GM12864 (cell line): ENCODE measurements at regions not wholly inside any gene's neighbourhood (a gene's known extent, or its start where the extent isn't known, plus 50 kb on each side); places are given as distances from the start of the nearest gene placed in this dataset.

ENCODE experiments used
- DNase-seq: peaks from one replicate; pipeline ENCODE4 v3.0.0-alpha.2; 2011; ENCODE audit warnings: low read depth
- H3K4me3 ChIP-seq: 2 replicates; pipeline ENCODE4 v1.5.1; 2011; ENCODE audit warnings: mild to moderate bottlenecking, low read depth, low read length, control low read depth
- TF ChIP-seq, protein P1 (sequence below): IDR thresholded peaks from 2 replicates; pipeline ENCODE4 v1.5.1; 2011; ENCODE audit warnings: low read depth, mild to moderate bottlenecking, moderate library complexity, low read length, control low read depth, inconsistent platforms; ENCODE audit errors: missing control alignments

DNA sequence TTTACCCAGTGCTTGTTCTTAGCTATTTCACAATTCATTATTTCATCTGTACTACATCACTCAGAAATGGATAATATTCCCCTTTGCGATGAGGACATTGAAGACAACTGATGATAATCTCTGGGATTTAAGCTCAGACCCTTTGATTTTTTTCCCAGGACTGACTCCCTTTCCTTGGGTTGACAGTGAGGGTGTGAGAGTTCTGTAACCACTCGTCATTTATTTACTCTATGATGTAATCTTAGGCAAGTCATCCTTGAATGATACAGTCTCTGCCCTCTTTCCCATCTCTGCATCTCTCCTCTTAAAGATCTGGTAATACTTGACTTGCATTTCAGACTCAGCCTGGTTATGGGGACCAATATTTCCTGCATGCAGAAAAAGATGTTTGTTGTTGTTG, 1041.7 kb downstream of the AGBL1 start:
- DNase-seq, result no peak
- H3K4me3 ChIP-seq, result no peak overlapping the region
- TF ChIP-seq, protein P1, sequence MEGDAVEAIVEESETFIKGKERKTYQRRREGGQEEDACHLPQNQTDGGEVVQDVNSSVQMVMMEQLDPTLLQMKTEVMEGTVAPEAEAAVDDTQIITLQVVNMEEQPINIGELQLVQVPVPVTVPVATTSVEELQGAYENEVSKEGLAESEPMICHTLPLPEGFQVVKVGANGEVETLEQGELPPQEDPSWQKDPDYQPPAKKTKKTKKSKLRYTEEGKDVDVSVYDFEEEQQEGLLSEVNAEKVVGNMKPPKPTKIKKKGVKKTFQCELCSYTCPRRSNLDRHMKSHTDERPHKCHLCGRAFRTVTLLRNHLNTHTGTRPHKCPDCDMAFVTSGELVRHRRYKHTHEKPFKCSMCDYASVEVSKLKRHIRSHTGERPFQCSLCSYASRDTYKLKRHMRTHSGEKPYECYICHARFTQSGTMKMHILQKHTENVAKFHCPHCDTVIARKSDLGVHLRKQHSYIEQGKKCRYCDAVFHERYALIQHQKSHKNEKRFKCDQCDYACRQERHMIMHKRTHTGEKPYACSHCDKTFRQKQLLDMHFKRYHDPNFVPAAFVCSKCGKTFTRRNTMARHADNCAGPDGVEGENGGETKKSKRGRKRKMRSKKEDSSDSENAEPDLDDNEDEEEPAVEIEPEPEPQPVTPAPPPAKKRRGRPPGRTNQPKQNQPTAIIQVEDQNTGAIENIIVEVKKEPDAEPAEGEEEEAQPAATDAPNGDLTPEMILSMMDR, result no peak

DNA sequence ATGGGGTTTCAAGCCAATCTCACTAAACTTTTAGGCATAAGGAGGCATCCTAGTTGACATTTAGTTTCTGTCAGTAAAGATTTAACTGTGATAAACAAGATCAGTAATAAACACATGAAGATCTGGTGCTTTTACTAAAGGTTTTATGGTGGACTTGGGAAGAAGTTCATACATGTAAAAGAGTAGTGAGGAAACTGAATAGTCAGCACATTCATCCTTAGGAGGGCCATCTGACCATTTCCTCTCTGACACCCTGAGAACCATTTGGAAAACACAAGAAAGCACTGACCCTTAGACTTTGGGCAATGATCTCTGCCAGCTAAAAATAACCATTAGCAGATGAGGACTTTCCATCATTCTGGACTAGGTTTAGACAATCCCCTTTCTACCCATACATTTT, 1040.9 kb downstream of the AGBL1 start:
- no peak for DNase-seq
- H3K4me3 ChIP-seq, result no peak overlapping the region
- TF ChIP-seq, protein P1, result no peak

DNA sequence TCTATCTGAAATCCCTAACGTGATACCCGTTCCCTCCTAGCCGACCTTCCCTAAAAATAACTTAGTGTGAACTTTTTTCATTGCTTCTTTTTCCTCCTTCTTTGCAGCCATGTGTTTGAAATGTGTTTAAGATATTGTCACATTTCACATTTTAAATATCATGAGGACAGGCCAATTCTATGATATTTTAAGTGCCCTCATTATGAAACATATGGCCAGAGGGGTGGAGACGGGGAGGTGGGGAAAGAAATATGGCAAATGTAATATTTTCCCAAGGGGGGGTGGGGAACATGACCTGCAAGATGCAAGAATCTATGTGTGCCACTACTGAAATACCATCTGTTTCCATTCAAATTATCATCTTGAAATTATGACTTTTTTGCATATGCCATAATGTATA, 1039.2 kb downstream of the AGBL1 start:
- DNase-seq, result no peak
- TF ChIP-seq, protein P1, result no peak
- no peak overlapping the region for H3K4me3 ChIP-seq

DNA sequence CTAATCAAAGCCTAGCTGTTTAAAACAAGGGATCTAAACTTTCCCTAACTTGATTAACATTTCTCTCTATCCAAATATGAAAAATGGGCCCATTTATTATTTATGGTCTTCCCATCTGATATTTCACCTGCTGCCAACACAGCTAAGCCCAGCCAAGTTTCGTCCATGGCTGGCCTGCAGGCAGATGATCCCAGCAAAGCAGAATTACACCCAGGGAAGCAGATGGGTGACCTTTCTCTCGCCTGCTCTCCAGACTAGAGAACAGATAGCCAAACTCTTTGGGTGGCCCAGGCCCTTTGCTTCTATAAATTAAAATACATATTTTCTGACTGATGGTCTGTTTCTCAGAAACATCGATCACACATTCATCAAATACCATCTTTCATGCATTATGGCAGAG, 1038.8 kb downstream of the AGBL1 start:
- no peak overlapping the region for H3K4me3 ChIP-seq
- DNase-seq, result no peak
- TF ChIP-seq, protein P1, result no peak

DNA sequence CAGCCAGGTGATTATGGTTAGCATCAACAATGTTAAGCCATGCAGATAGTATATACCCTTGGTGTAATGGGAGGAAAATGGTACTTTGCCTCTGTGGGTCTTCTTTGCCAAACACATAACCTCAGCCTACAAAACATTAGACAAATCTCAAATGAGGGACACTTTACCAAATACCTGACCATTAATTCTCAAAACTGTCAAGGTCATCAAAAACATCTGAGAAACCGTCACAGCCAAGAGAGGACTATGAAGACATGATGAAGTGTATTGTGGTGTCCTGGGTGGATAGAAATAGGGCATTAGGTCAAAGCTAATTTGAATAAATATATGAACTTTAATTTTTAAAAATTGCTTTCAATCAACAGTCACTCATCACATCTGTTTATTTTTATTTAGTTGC, 1036.1 kb downstream of the AGBL1 start:
- H3K4me3 ChIP-seq, result no peak overlapping the region
- no peak for DNase-seq
- TF ChIP-seq, protein P1, result no peak

DNA sequence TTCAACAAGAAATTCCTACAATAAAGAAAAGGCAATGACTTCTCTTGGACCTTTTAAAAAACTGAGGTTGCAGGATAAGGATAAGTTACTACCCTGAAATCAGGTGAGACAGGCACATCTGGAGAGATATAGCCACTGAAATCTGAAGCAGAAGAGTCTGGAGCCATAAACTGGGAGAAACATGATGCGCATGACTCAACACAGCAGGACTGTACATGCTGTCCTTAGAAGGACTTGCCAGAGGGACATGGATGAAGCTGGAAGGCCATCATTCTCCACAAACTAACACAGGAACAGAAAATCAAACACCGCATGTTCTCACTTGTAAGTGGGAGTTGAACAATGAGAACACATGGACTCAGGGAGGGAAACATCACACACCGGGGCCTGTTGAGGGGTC, 1020.2 kb downstream of the AGBL1 start:
- no peak for DNase-seq

DNA sequence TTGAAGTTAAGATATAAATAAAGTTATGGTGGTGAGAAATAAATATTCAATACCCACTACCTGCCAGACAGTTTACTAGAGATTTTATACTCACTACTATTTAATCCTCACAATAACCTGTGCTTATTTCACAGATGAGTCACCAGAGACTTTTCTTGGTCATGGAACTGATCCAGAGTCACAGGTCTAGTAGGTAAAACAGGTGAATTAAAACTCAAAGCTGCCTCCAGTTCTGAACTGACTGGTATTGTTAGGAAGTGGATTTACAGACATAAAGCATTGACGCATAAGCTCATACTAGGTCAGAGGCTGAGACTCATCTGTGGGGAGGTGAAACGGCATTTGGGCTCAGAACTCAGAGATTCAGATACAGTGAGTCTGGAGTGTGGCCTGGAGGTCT, 1009.9 kb downstream of the AGBL1 start:
- DNase-seq, result no peak
- no peak overlapping the region for H3K4me3 ChIP-seq
- TF ChIP-seq, protein P1, result no peak

More for the DNA sequence above, 1020.2 kb downstream of the AGBL1 start:
- TF ChIP-seq, protein P1, result no peak
- H3K4me3 ChIP-seq, result no peak overlapping the region
